Body of pancreas (tissue), 4 donors: ENCODE measurements at regions not wholly inside any gene's neighbourhood (a gene's known extent, or its start where the extent isn't known, plus 50 kb on each side); places are given as distances from the start of the nearest gene placed in this dataset.

ENCODE experiments used
- CTCF ChIP-seq, 7 experiments: fragments of 450-650 bp in 4 of 7; fragments of 200-600 bp in 3 of 7; sonication (generic) in 3 of 7; IDR thresholded peaks; one replicate each; pipeline ENCODE4 v1.5.1; 2016 to 2019; ENCODE audit warnings: antibody characterized with exemption in 7 of 7
- POLR2A ChIP-seq, 3 donors: fragments of 450-650 bp; IDR thresholded peaks; one replicate each; pipeline ENCODE4 v1.6.1; 2016; ENCODE audit warnings: antibody characterized with exemption in 3 of 3, mild to moderate bottlenecking in 2 of 3

GRCh38 chr2:146429366-146429765 lies 1415.5 kb upstream of the ACVR2A start:
- TF ChIP-seq CTCF (IDR thresholded peaks at IDR 0.05) (no peak), POLR2A (IDR thresholded peaks at IDR 0.05) (no peak)
